Brain microvascular endothelial cell (primary cell): ENCODE measurements at regions not wholly inside any gene's neighbourhood (a gene's known extent, or its start where the extent isn't known, plus 50 kb on each side); places are given as distances from the start of the nearest gene placed in this dataset.

Experiments used
- DNase-seq: peaks from one replicate; pipeline ENCODE4 v3.0.0-alpha.2; 2020
- H3K27ac ChIP-seq: fragments of 250-450 bp; sonication (Bioruptor Pico); 2 replicates; pipeline ENCODE4 v1.5.1; 2020; ENCODE audit warnings: mild to moderate bottlenecking, moderate library complexity
- H3K27me3 ChIP-seq: fragments of 250-450 bp; sonication (Bioruptor Pico); replicated peaks from 2 replicates; pipeline ENCODE4 v1.5.1; 2020; ENCODE audit warnings: mild to moderate bottlenecking
- H3K36me3 ChIP-seq: fragments of 250-450 bp; sonication (Bioruptor Pico); replicated peaks from 2 replicates; pipeline ENCODE4 v1.5.1; 2020; ENCODE audit warnings: mild to moderate bottlenecking
- H3K4me3 ChIP-seq: 2 replicates; pipeline ENCODE4 v1.5.1; 2011; ENCODE audit warnings: low read depth, mild to moderate bottlenecking, control low read depth, low read length, moderate library complexity
- in situ Hi-C: cut with HindIII; loops from 2 replicates; pipeline ENCODE4 v1.10.0; 2017; ENCODE audit warnings: low sequenced_read_pairs, low pct_ligation_motif_present
- TF ChIP-seq, protein P1 (sequence below): IDR thresholded peaks from 2 replicates; pipeline ENCODE4 v1.5.1; 2011; ENCODE audit warnings: low read depth, mild to moderate bottlenecking, moderate library complexity, low read length, control low read depth, inconsistent platforms; ENCODE audit errors: missing control alignments

DNA sequence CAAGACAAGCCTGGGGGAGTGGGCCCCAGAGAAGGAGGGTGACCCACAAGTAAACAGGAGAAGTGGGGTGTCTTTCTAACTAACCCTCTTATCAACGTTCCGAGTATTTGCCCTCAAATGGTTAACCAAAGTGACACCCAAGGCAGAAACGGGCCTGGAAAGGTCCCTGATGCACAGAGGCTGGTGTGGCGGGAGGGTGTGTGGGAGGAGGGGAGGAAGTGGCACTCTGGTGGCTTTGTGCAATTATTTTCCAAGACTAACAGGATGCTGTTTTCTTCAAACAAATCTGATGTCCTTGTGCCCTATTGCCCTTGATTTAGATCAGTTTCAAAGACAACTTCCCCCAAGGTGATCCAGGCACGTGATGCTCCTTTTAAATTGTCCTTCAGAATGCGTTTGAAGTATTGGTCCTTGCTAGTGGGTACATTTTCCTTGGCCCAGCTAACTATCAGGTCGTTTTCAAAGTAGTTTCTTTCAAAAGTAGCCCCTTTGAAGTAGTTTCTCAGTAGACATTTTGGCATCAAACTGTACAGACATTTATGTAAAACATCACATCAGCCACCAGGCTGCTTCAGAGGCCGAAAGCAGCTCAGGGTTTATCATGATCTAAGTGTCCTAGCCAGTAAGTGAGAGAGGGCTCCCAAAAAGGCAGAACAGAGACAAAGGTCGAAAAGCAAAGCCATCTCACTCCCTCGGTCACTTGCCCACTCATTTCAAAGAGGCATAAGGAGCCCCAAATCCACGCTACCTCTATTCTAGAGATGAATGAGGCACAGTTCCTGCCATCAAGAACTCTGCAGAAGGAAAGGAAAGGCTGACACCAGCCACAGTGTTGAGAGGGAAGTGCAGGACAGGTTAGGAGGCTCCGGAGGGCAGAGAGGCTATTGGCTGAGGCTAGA lies 371.1 kb upstream of the ID2 start:
- TF ChIP-seq, protein P1, sequence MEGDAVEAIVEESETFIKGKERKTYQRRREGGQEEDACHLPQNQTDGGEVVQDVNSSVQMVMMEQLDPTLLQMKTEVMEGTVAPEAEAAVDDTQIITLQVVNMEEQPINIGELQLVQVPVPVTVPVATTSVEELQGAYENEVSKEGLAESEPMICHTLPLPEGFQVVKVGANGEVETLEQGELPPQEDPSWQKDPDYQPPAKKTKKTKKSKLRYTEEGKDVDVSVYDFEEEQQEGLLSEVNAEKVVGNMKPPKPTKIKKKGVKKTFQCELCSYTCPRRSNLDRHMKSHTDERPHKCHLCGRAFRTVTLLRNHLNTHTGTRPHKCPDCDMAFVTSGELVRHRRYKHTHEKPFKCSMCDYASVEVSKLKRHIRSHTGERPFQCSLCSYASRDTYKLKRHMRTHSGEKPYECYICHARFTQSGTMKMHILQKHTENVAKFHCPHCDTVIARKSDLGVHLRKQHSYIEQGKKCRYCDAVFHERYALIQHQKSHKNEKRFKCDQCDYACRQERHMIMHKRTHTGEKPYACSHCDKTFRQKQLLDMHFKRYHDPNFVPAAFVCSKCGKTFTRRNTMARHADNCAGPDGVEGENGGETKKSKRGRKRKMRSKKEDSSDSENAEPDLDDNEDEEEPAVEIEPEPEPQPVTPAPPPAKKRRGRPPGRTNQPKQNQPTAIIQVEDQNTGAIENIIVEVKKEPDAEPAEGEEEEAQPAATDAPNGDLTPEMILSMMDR, result no peak
- no peak overlapping the region for H3K4me3 ChIP-seq
- no peaks in the 10 kb centered on the region for H3K27me3 ChIP-seq
- in situ Hi-C loops, result no loop called here
- DNase-seq, result no peak
- H3K27ac ChIP-seq, result no peak overlapping the region
- no peaks in the 10 kb centered on the region for H3K36me3 ChIP-seq

DNA sequence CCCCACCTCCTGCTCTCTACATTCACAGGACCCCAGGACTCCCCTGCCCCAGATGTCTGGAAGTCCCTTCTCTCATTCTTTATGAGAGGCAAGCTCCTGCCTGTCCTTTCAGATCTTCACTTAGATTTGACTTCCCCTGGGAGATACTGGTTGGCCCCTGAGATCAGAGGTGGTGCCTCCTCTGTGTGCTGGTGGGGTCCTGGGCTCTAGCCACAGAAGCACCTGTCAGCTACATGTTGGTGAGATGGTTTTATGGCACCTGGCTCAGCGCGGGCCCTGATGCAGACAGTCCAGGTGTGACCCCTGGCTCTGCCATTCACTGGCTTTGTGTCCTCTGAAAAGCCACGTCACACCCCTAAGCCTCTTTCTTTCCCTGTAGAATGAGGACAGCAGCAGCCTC lies 369.6 kb upstream of the ID2 start:
- in situ Hi-C loops, result no loop called here
- TF ChIP-seq, protein P1, result no peak
- no peak for DNase-seq

DNA sequence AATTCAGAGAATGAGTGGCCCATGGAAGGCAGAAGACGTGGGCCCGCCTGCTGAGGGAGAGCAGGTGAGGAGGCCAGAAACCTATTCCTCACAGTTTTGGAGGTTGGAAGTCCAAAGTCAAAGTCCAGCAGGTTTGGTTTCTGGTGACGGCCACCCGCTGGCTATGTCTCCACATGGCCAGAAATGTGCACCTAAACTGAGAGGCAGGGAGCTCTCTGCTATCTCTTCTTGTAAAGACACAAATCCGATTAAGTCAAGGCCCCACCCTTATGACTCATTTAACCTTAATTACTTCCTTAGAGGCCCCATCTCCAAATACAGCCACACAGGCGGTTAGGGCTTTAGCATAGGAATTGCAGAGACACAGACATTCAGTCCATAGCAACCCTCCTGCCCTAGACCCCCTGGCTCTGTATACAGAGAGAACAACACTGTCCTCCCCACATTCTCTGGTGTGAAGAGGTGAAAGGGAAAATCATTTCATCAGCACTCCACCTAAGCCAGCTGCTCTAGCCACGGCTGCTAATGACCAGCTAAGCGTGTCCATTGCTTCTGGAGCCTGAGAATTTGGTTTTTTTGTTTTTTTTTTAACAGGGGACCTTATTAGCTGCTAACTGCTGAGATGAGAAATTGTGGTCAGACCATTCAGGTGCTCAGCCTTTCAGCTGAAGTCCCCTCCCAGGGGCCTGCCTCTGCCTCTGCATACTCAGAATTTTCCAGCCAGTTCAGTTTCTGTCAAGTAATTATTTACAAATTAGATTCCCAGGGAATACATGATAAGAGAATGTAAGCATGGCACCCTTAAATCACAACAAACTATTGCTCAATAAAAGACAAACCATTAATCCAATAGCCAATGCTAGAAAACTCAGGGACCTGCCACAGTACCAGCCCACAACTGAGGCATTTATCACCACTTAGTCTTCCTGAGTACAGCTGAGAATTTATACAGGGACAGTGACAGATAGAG lies 368.7 kb upstream of the ID2 start:
- H3K4me3 ChIP-seq, result no peak overlapping the region
- no peak overlapping the region for H3K27ac ChIP-seq
- DNase-seq, result no peak

More for the DNA sequence above, 369.6 kb upstream of the ID2 start:
- no peak overlapping the region for H3K4me3 ChIP-seq
- no peak overlapping the region for H3K27ac ChIP-seq
- H3K27me3 ChIP-seq, result no peaks in the 10 kb centered on the region
- no peaks in the 10 kb centered on the region for H3K36me3 ChIP-seq

DNA sequence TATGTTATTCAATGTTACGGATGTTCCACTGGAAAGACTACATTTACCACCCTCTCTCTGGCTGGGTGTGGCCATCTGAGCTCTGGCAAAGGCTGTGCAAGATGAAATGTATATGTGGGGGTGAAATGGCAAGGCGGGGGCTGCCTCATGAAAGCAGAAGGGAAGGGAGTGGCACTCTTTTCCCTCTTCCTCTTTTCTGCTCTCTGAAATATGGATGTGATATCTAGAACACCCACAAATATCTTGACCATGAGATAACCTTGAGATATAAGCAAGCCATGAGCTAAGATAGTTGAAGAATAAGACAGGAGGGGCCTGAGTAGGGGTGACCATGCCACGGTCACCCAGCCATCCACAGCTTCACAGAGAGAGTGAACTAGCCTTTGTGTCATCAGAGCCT lies 367.8 kb upstream of the ID2 start:
- TF ChIP-seq, protein P1, result no peak
- no peak overlapping the region for H3K4me3 ChIP-seq
- in situ Hi-C loops, result no loop called here
- H3K27ac ChIP-seq, result no peak overlapping the region
- no peaks in the 10 kb centered on the region for H3K36me3 ChIP-seq
- H3K27me3 ChIP-seq, result no peaks in the 10 kb centered on the region
- DNase-seq, result no peak

More for the DNA sequence above, 368.7 kb upstream of the ID2 start:
- Histone ChIP-seq H3K36me3 (no peaks in the 10 kb centered on the region), H3K27me3 (no peaks in the 10 kb centered on the region)
- in situ Hi-C loops, result no loop called here
- TF ChIP-seq, protein P1, result no peak

DNA sequence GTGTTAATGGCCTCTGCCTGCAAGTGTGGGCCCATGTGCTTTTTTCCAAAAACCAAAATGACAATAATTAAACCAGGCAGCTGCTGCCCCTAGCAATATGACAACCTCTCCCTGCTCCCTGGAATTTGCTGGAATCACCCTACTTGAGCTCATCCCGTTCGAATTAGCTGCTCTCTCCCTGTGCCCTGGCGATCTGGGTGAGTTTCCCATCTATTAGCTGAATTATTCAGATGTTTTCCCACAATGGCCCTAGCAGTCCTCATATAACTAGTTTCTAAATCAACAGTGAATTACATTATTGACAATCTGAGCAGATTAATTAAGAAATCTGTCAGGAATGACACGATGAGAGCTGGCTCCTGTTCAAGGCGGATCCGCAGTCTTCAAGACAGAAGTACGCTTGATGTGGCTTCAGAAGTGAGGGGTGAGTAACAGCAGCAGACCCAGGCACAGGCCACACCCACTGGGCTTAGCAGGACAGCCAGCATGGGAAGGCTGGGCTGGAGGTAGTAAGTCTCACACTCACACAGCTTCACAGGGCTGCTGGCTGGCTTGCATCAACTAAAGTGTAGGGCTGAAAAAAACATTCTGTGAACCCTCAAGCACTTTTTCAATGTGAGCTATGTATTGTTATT lies 366.2 kb upstream of the ID2 start:
- no peaks in the 10 kb centered on the region for H3K27me3 ChIP-seq
- TF ChIP-seq, protein P1, result no peak
- in situ Hi-C loops, result no loop called here
- no peak for DNase-seq
- no peaks in the 10 kb centered on the region for H3K36me3 ChIP-seq
- no peak overlapping the region for H3K27ac ChIP-seq
- no peak overlapping the region for H3K4me3 ChIP-seq
